Upper lobe of left lung (tissue), 4 donors: ENCODE measurements at regions not wholly inside any gene's neighbourhood (a gene's known extent, or its start where the extent isn't known, plus 50 kb on each side); places are given as distances from the start of the nearest gene placed in this dataset.

ENCODE experiments used
- POLR2A ChIP-seq, 4 donors: fragments of 450-650 bp; IDR thresholded peaks; one replicate each; pipeline ENCODE4 v1.5.1; 2016 to 2017; ENCODE audit warnings: antibody characterized with exemption in 4 of 4, mild to moderate bottlenecking in 2 of 4
- TF ChIP-seq, protein P1 (sequence below), 6 experiments: fragments of 450-650 bp in 4 of 6; fragments of 200-600 bp in 2 of 6; sonication (generic) in 2 of 6; IDR thresholded peaks; one replicate each; pipeline ENCODE4 v1.5.1; 2016 to 2019; ENCODE audit warnings: antibody characterized with exemption in 6 of 6

GRCh38 chr2:885230-886071, 65.2 kb upstream of the SNTG2 start:
- TF ChIP-seq, protein P1, sequence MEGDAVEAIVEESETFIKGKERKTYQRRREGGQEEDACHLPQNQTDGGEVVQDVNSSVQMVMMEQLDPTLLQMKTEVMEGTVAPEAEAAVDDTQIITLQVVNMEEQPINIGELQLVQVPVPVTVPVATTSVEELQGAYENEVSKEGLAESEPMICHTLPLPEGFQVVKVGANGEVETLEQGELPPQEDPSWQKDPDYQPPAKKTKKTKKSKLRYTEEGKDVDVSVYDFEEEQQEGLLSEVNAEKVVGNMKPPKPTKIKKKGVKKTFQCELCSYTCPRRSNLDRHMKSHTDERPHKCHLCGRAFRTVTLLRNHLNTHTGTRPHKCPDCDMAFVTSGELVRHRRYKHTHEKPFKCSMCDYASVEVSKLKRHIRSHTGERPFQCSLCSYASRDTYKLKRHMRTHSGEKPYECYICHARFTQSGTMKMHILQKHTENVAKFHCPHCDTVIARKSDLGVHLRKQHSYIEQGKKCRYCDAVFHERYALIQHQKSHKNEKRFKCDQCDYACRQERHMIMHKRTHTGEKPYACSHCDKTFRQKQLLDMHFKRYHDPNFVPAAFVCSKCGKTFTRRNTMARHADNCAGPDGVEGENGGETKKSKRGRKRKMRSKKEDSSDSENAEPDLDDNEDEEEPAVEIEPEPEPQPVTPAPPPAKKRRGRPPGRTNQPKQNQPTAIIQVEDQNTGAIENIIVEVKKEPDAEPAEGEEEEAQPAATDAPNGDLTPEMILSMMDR (IDR thresholded peaks at IDR 0.05) = no peak
- TF ChIP-seq POLR2A (IDR thresholded peaks at IDR 0.05) = no peak
